HG03108 (cell line): ENCODE measurements at regions not wholly inside any gene's neighbourhood (a gene's known extent, or its start where the extent isn't known, plus 50 kb on each side); places are given as distances from the start of the nearest gene placed in this dataset.

Experiments used
- ATAC-seq: cut with Tn5 transposase; IDR thresholded peaks from one replicate; pipeline ENCODE4 v1.9.1; 2021; ENCODE audit warnings: moderate library complexity; ENCODE audit not compliant: unreplicated experiment

- ATAC-seq, result no peak
Observed at GRCh38 chr2:217060951-217061547, 201.2 kb upstream of the TNP1 start.

- no peak for ATAC-seq
Observed at GRCh38 chr2:217060516-217060915, 200.7 kb upstream of the TNP1 start.

GRCh38 chr2:217058791-217059755 lies 199.2 kb upstream of the TNP1 start:
- ATAC-seq, result no peak

- no peak for ATAC-seq
Observed at GRCh38 chr2:217057773-217058172, 197.9 kb upstream of the TNP1 start.

- no peak for ATAC-seq
Observed at GRCh38 chr2:217055624-217056023, 195.8 kb upstream of the TNP1 start.

- no peak for ATAC-seq
Observed at GRCh38 chr2:217054791-217055190, 194.9 kb upstream of the TNP1 start.

GRCh38 chr2:217052856-217053577 lies 193.2 kb upstream of the TNP1 start:
- ATAC-seq, result no peak

GRCh38 chr2:217051416-217051815 lies 191.6 kb upstream of the TNP1 start:
- no peak for ATAC-seq

- ATAC-seq, result no peak
Observed at GRCh38 chr2:217049956-217050355, 190.1 kb upstream of the TNP1 start.

GRCh38 chr2:217049422-217049821 lies 189.6 kb upstream of the TNP1 start:
- no peak for ATAC-seq

GRCh38 chr2:217048730-217049129 lies 188.9 kb upstream of the TNP1 start:
- no peak for ATAC-seq

- no peak for ATAC-seq
Observed at GRCh38 chr2:217047631-217048030, 187.8 kb upstream of the TNP1 start.

- no peak for ATAC-seq
Observed at GRCh38 chr2:217047209-217047608, 187.3 kb upstream of the TNP1 start.

GRCh38 chr2:217045700-217046475 lies 186.0 kb upstream of the TNP1 start:
- no peak for ATAC-seq

- no peak for ATAC-seq
Observed at GRCh38 chr2:217040099-217040498, 180.2 kb upstream of the TNP1 start.

- no peak for ATAC-seq
Observed at GRCh38 chr2:217038001-217038400, 178.1 kb upstream of the TNP1 start.

GRCh38 chr2:217037353-217037752 lies 177.5 kb upstream of the TNP1 start:
- ATAC-seq, result no peak

- ATAC-seq, result no peak
Observed at GRCh38 chr2:217035967-217036366, 176.1 kb upstream of the TNP1 start.

- ATAC-seq, result no peak
Observed at GRCh38 chr2:217033186-217033585, 173.3 kb upstream of the TNP1 start.

- no peak for ATAC-seq
Observed at GRCh38 chr2:217031445-217031844, 171.6 kb upstream of the TNP1 start.

GRCh38 chr2:217030081-217030480 lies 170.2 kb upstream of the TNP1 start:
- no peak for ATAC-seq
